ENCODE measurements at regions not wholly inside any gene's neighbourhood (a gene's known extent, or its start where the extent isn't known, plus 50 kb on each side); places are given as distances from the start of the nearest gene placed in this dataset.

GRCh38 chr5:167730121-167730520 is 561.3 kb upstream of the WWC1 start (continued):
- TF ChIP-seq ARNTL (CRISPR knock-in tag; IDR thresholded peaks at IDR 0.05; ENCODE audit: borderline replicate concordance, low read depth), result no peak
- no peak for TF ChIP-seq CSDC2 (CRISPR knock-in tag; IDR thresholded peaks at IDR 0.05)
- no peak for TF ChIP-seq ZFP3 (CRISPR knock-in tag; IDR thresholded peaks at IDR 0.05)
- no peak for TF ChIP-seq SNAI2 (CRISPR knock-in tag; IDR thresholded peaks at IDR 0.05)
- TF ChIP-seq TCF4 (CRISPR knock-in tag; IDR thresholded peaks at IDR 0.05; ENCODE audit: borderline replicate concordance), result no peak
- TF ChIP-seq ZNF70 (CRISPR knock-in tag; IDR thresholded peaks at IDR 0.05), result no peak
- no peak for TF ChIP-seq ZC3H10 (CRISPR knock-in tag; IDR thresholded peaks at IDR 0.05)
- TF ChIP-seq POU6F1 (CRISPR knock-in tag; IDR thresholded peaks at IDR 0.05; ENCODE audit: borderline replicate concordance, low read depth), result no peak
- no peak for TF ChIP-seq ESRRG (CRISPR knock-in tag; IDR thresholded peaks at IDR 0.05)
- TF ChIP-seq ZNF565 (CRISPR knock-in tag; conservative IDR thresholded peaks at IDR 0.05; ENCODE audit: low read depth), result no peak

GRCh38 chr5:167730656-167731055 is 560.8 kb upstream of the WWC1 start:
- TF ChIP-seq PPARA (CRISPR knock-in tag; IDR thresholded peaks at IDR 0.05; ENCODE audit: borderline replicate concordance) (no peak), RARB (CRISPR knock-in tag; IDR thresholded peaks at IDR 0.05) (no peak), OSR1 (CRISPR knock-in tag; IDR thresholded peaks at IDR 0.05) (no peak), CSDC2 (CRISPR knock-in tag; IDR thresholded peaks at IDR 0.05) (no peak), ESRRG (CRISPR knock-in tag; IDR thresholded peaks at IDR 0.05) (no peak)
- ATAC-seq, result no peak

DNA sequence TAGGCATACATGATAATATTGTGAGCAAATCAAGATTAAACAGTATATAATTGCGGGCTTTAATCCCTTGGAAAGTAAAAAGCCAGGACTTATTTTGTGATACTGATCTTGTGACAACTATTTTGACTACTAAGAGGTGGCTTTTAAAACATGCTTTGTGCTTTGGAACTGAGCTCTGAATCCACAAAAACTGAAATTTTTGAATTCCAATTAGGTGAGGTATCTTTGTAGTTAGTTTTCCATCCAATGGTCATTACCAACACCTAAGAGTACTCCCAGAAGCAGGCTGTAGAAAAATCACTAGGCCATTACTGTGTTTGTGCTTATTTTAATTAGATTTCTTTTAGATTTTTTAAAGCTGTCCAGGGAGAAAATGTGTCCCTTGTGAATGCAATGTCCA is 559.5 kb upstream of the WWC1 start:
- no peak for ATAC-seq
- no peak for TF ChIP-seq ZFP3 (CRISPR knock-in tag; IDR thresholded peaks at IDR 0.05)
- TF ChIP-seq ZC3H10 (CRISPR knock-in tag; IDR thresholded peaks at IDR 0.05), result no peak
- no peak for TF ChIP-seq CREB5 (CRISPR knock-in tag; IDR thresholded peaks at IDR 0.05; ENCODE audit: low read depth)
- no peak for TF ChIP-seq ZFP30 (CRISPR knock-in tag; IDR thresholded peaks at IDR 0.05)
- no peak for TF ChIP-seq POU6F1 (CRISPR knock-in tag; IDR thresholded peaks at IDR 0.05; ENCODE audit: borderline replicate concordance, low read depth)
- no peak for TF ChIP-seq ARNTL (CRISPR knock-in tag; IDR thresholded peaks at IDR 0.05; ENCODE audit: borderline replicate concordance, low read depth)
- no peak for TF ChIP-seq BACH2 (CRISPR knock-in tag; IDR thresholded peaks at IDR 0.05; ENCODE audit: borderline replicate concordance)
- TF ChIP-seq ISL1 (CRISPR knock-in tag; IDR thresholded peaks at IDR 0.05), result no peak; the same call in 1 of the 2 replicates
- TF ChIP-seq CSDC2 (CRISPR knock-in tag; IDR thresholded peaks at IDR 0.05), result no peak
- TF ChIP-seq PATZ1 (CRISPR knock-in tag; IDR thresholded peaks at IDR 0.05; ENCODE audit: borderline replicate concordance), result no peak
- TF ChIP-seq GLIS3 (CRISPR knock-in tag; IDR thresholded peaks at IDR 0.05), result no peak
- no peak for TF ChIP-seq TSHZ2 (CRISPR knock-in tag; IDR thresholded peaks at IDR 0.05)
- TF ChIP-seq ZNF8 (CRISPR knock-in tag; IDR thresholded peaks at IDR 0.05), result no peak

Data from SK-N-SH treated with all-trans-retinoic acid at 6 μM for 48 hours (cell line).